HCT116 (cell line): ENCODE measurements at regions not wholly inside any gene's neighbourhood (a gene's known extent, or its start where the extent isn't known, plus 50 kb on each side); places are given as distances from the start of the nearest gene placed in this dataset.

Experiments
- EZH2 ChIP-seq: fragments of 200-600 bp; sonication (generic); IDR thresholded peaks from 2 replicates; pipeline ENCODE4 v1.6.1; 2017; ENCODE audit warnings: antibody characterized with exemption, mixed run types
- POLR2A ChIP-seq: IDR thresholded peaks from 2 replicates; pipeline ENCODE4 v1.7.0; 2011; ENCODE audit warnings: borderline replicate concordance; ENCODE audit not compliant: insufficient read depth, insufficient read length; ENCODE audit errors: extremely low read depth
- POLR2AphosphoS5 ChIP-seq: IDR thresholded peaks from 2 replicates; pipeline ENCODE4 v1.6.1; 2011; ENCODE audit warnings: mild to moderate bottlenecking, low read depth, low read length, moderate library complexity
- RAD21 ChIP-seq: IDR thresholded peaks from 2 replicates; pipeline ENCODE4 v1.6.1; 2012; ENCODE audit warnings: low read depth, mild to moderate bottlenecking
- SIN3A ChIP-seq: IDR thresholded peaks from 2 replicates; pipeline ENCODE4 v1.6.1; 2012; ENCODE audit warnings: low read depth
- TCF7L2 ChIP-seq: IDR thresholded peaks from 2 replicates; pipeline ENCODE4 v1.7.0; 2011; ENCODE audit warnings: borderline replicate concordance, inconsistent platforms; ENCODE audit not compliant: insufficient read depth, insufficient read length; ENCODE audit errors: extremely low read depth
- ZNF274 ChIP-seq: fragments of 200-500 bp; sonication (Bioruptor generic); IDR thresholded peaks from 2 replicates; pipeline ENCODE4 v1.6.1; 2014; ENCODE audit warnings: mild to moderate bottlenecking, low read depth, low read length, inconsistent platforms
- TF ChIP-seq, protein P1 (sequence below), 3 experiments: fragments of 200-600 bp in 1 of 3; sonication (generic) in 1 of 3; IDR thresholded peaks in 2 of 3; conservative IDR thresholded peaks in 1 of 3; 2 replicates each; pipeline ENCODE4 v1.5.1; 2012 to 2017; ENCODE audit warnings: low read depth in 2 of 3, low read length in 2 of 3, antibody characterized with exemption in 1 of 3, borderline replicate concordance in 1 of 3, control low read depth in 1 of 3, mild to moderate bottlenecking in 1 of 3, mixed read lengths in 1 of 3, mixed run types in 1 of 3, moderate library complexity in 1 of 3; ENCODE audit not compliant: insufficient read depth in 1 of 3
- TF ChIP-seq, protein P2 (sequence below): IDR thresholded peaks from 2 replicates; pipeline ENCODE4 v1.6.1; 2012; ENCODE audit warnings: low read depth

DNA sequence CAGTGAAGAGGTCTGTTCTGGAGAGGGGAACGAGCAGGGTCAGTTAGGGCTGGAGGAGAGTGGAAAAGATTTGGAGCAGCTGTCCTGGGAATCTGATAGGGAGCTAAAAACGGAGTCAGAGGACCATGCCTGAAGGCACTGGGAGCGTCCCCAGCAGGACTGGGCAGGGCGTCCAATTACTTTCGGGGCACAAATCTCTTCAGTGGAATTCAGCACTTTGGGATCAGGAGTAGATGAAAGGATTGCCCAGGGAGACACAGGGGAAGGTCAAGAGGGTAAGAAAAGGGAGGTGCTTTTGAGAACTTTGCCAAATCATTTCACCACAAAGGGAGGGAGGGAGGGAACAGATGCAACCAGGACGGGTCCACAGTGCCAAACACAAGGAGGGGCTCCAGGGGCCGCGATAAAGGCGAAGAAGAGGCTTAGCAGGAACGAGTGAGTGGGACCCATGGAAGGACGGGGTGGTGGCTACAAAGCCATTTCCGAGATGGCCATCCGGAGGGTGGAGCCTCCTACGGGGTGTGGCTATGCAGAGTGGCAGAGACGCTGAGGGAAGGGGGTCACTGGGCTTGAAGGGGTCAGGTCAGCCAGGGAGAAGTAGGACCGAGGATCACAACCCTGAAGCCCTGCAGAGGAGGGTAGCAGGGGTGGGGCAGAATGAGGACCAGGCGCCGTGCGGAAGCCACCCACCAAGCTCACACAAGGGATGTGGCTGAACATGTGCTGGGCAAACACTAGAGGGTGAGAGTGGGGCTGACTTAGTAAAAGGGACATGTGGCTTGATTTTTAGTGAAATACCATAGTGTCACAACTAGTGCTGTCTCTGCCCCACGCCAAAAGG is 180.0 kb upstream of the RREB1 start:
- TF ChIP-seq POLR2A (no peak), POLR2AphosphoS5 (no peak), SIN3A (no peak), ZNF274 (no peak), TCF7L2 (no peak), EZH2 (no peak), RAD21 (peak; percentile 47)
- TF ChIP-seq, protein P1, sequence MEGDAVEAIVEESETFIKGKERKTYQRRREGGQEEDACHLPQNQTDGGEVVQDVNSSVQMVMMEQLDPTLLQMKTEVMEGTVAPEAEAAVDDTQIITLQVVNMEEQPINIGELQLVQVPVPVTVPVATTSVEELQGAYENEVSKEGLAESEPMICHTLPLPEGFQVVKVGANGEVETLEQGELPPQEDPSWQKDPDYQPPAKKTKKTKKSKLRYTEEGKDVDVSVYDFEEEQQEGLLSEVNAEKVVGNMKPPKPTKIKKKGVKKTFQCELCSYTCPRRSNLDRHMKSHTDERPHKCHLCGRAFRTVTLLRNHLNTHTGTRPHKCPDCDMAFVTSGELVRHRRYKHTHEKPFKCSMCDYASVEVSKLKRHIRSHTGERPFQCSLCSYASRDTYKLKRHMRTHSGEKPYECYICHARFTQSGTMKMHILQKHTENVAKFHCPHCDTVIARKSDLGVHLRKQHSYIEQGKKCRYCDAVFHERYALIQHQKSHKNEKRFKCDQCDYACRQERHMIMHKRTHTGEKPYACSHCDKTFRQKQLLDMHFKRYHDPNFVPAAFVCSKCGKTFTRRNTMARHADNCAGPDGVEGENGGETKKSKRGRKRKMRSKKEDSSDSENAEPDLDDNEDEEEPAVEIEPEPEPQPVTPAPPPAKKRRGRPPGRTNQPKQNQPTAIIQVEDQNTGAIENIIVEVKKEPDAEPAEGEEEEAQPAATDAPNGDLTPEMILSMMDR (IDR thresholded peaks at IDR 0.05 in 2 of 3, conservative IDR thresholded peaks at IDR 0.05 in 1 of 3; ENCODE audit: borderline replicate concordance in 1 of 3, insufficient read depth in 1 of 3, low read depth in 2 of 3, low read length in 2 of 3): peak in 2 of 3 experiments; percentile 25 to 35; a peak in 2 of 6 replicates
- TF ChIP-seq, protein P2, sequence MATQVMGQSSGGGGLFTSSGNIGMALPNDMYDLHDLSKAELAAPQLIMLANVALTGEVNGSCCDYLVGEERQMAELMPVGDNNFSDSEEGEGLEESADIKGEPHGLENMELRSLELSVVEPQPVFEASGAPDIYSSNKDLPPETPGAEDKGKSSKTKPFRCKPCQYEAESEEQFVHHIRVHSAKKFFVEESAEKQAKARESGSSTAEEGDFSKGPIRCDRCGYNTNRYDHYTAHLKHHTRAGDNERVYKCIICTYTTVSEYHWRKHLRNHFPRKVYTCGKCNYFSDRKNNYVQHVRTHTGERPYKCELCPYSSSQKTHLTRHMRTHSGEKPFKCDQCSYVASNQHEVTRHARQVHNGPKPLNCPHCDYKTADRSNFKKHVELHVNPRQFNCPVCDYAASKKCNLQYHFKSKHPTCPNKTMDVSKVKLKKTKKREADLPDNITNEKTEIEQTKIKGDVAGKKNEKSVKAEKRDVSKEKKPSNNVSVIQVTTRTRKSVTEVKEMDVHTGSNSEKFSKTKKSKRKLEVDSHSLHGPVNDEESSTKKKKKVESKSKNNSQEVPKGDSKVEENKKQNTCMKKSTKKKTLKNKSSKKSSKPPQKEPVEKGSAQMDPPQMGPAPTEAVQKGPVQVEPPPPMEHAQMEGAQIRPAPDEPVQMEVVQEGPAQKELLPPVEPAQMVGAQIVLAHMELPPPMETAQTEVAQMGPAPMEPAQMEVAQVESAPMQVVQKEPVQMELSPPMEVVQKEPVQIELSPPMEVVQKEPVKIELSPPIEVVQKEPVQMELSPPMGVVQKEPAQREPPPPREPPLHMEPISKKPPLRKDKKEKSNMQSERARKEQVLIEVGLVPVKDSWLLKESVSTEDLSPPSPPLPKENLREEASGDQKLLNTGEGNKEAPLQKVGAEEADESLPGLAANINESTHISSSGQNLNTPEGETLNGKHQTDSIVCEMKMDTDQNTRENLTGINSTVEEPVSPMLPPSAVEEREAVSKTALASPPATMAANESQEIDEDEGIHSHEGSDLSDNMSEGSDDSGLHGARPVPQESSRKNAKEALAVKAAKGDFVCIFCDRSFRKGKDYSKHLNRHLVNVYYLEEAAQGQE: no peak
